ENCODE measurements at regions not wholly inside any gene's neighbourhood (a gene's known extent, or its start where the extent isn't known, plus 50 kb on each side); places are given as distances from the start of the nearest gene placed in this dataset.

- TF ChIP-seq CTCF (IDR thresholded peaks at IDR 0.05) (no peak), ZFX (IDR thresholded peaks at IDR 0.05; ENCODE audit: borderline replicate concordance) (no peak)
Observed at GRCh38 chr2:109058802-109059201, 69.8 kb upstream of the EDAR start.
